Neuronal stem cell (in vitro differentiated cells): ENCODE measurements at regions not wholly inside any gene's neighbourhood (a gene's known extent, or its start where the extent isn't known, plus 50 kb on each side); places are given as distances from the start of the nearest gene placed in this dataset.

Source experiments
- DNase-seq: peaks from one replicate; pipeline ENCODE4 v3.0.0-alpha.2; 2013; ENCODE audit warnings: low spot score
- H2AFZ ChIP-seq: one replicate; pipeline ENCODE4 v1.6.1; 2013; ENCODE audit warnings: mild to moderate bottlenecking, low read length, inconsistent platforms
- H2AK5ac ChIP-seq: 2 replicates; pipeline ENCODE4 v1.6.1; 2013; ENCODE audit warnings: low read depth, mild to moderate bottlenecking, inconsistent platforms, low read length, moderate library complexity, mixed read lengths
- H2BK120ac ChIP-seq: 2 replicates; pipeline ENCODE4 v1.6.1; 2013; ENCODE audit warnings: low read depth, mild to moderate bottlenecking, inconsistent platforms, low read length, moderate library complexity, mixed read lengths
- H2BK12ac ChIP-seq: one replicate; pipeline ENCODE4 v1.6.1; 2013; ENCODE audit warnings: low read length, inconsistent platforms
- H2BK15ac ChIP-seq: 2 replicates; pipeline ENCODE4 v1.6.1; 2013; ENCODE audit warnings: mild to moderate bottlenecking, low read length, inconsistent platforms, mixed read lengths
- H2BK5ac ChIP-seq: one replicate; pipeline ENCODE4 v1.6.1; 2013; ENCODE audit warnings: inconsistent platforms, mild to moderate bottlenecking, low read length, moderate library complexity
- H3K14ac ChIP-seq: one replicate; pipeline ENCODE4 v1.6.1; 2013; ENCODE audit warnings: low read length, inconsistent platforms
- H3K18ac ChIP-seq: 2 replicates; pipeline ENCODE4 v1.6.1; 2013; ENCODE audit warnings: low read length, inconsistent platforms
- H3K23ac ChIP-seq: 2 replicates; pipeline ENCODE4 v1.6.1; 2013; ENCODE audit warnings: low read depth, mild to moderate bottlenecking, mixed read lengths, low read length, inconsistent platforms; ENCODE audit not compliant: poor library complexity
- H3K27ac ChIP-seq: replicated peaks from 3 replicates; pipeline ENCODE4 v1.5.1; 2013; ENCODE audit warnings: low read length, inconsistent platforms
- H3K27me3 ChIP-seq, 3 experiments: 2 replicates each; pipeline ENCODE4 v1.6.1; 2013; ENCODE audit warnings: low read length in 3 of 3, mild to moderate bottlenecking in 2 of 3, inconsistent platforms in 1 of 3, low read depth in 1 of 3, mixed read lengths in 1 of 3, moderate library complexity in 1 of 3; ENCODE audit not compliant: control insufficient read depth in 3 of 3, insufficient read depth in 3 of 3
- H3K36me3 ChIP-seq, 2 donors: replicated peaks in 1 of 2; 2 replicates each; pipeline ENCODE4 v1.6.1; 2013; ENCODE audit warnings: low read length in 2 of 2; ENCODE audit not compliant: control insufficient read depth in 2 of 2, insufficient read depth in 2 of 2
- H3K4ac ChIP-seq: 2 replicates; pipeline ENCODE4 v1.6.1; 2013; ENCODE audit warnings: inconsistent platforms, mild to moderate bottlenecking, low read length, moderate library complexity
- H3K4me1 ChIP-seq, 2 donors: 1 replicate in 1 of 2; 2 replicates in 1 of 2; pipeline ENCODE4 v1.6.1; 2013; ENCODE audit warnings: low read length in 2 of 2, low read depth in 1 of 2; ENCODE audit not compliant: control insufficient read depth in 2 of 2, insufficient read depth in 1 of 2
- H3K4me2 ChIP-seq: one replicate; pipeline ENCODE4 v1.6.1; 2013; ENCODE audit warnings: mild to moderate bottlenecking, low read length, inconsistent platforms; ENCODE audit not compliant: insufficient read depth, poor library complexity, severe bottlenecking
- H3K4me3 ChIP-seq, 2 donors: 2 replicates each; pipeline ENCODE4 v1.5.1; 2013; ENCODE audit warnings: low read length in 2 of 2, mild to moderate bottlenecking in 2 of 2, inconsistent platforms in 1 of 2, moderate library complexity in 1 of 2
- H3K79me1 ChIP-seq: one replicate; pipeline ENCODE4 v1.6.1; 2013; ENCODE audit warnings: low read depth, mild to moderate bottlenecking, inconsistent platforms, low read length, moderate library complexity
- H3K9ac ChIP-seq: one replicate; pipeline ENCODE4 v1.6.1; 2013; ENCODE audit warnings: mild to moderate bottlenecking, low read depth, low read length, inconsistent platforms; ENCODE audit not compliant: poor library complexity
- H3K9me3 ChIP-seq, 2 donors: replicated peaks in 1 of 2; 2 replicates each; pipeline versions ENCODE3 to v1.6.1; 2013; ENCODE audit warnings: low read length in 2 of 2, mild to moderate bottlenecking in 2 of 2, inconsistent platforms in 1 of 2, low read depth in 1 of 2, mixed read lengths in 1 of 2, moderate library complexity in 1 of 2; ENCODE audit not compliant: control insufficient read depth in 2 of 2, insufficient read depth in 1 of 2
- H4K8ac ChIP-seq: one replicate; pipeline ENCODE4 v1.6.1; 2013; ENCODE audit warnings: low read depth, mild to moderate bottlenecking, inconsistent platforms, low read length, moderate library complexity
- H4K91ac ChIP-seq: one replicate; pipeline ENCODE4 v1.6.1; 2013; ENCODE audit warnings: low read length, low read depth, mild to moderate bottlenecking, inconsistent platforms; ENCODE audit not compliant: poor library complexity
- WGBS, 2 donors: extraction: QIAGEN DNeasy Blood & Tissue Kit; methylation state at CpG; one replicate each; pipeline ENCODE4 v1.1.7; 2013; ENCODE audit warnings: missing lambda C conversion rate in 2 of 2, mixed read lengths in 1 of 2; ENCODE audit not compliant: insufficient read length in 2 of 2, insufficient replicate concordance in 1 of 2; ENCODE audit errors: extremely low coverage in 2 of 2; 5-methylcytosine and 5-hydroxymethylcytosine counted together

GRCh38 chr11:39220501-39221230, 2238.8 kb downstream of the LRRC4C start:
- Histone ChIP-seq H3K18ac (no peak overlapping the region), H3K4me2 (no peak overlapping the region), H3K79me1 (no peaks in the 10 kb centered on the region), H3K27ac (no peak overlapping the region), H2BK120ac (no peak overlapping the region), H3K4me1 (no peaks in the 10 kb centered on the region), H3K4me3 (no peak overlapping the region), H2BK5ac (no peak overlapping the region), H2BK15ac (no peak overlapping the region), H2AFZ (no peak overlapping the region), H3K23ac (no peak overlapping the region), H3K9ac (no peak overlapping the region), H2AK5ac (no peak overlapping the region), H3K4ac (no peak overlapping the region), H3K36me3 (no peaks in the 10 kb centered on the region), H4K8ac (no peak overlapping the region), H2BK12ac (no peak overlapping the region), H4K91ac (no peak overlapping the region), H3K14ac (no peak overlapping the region), H3K27me3 (no peaks in the 10 kb centered on the region), H3K9me3 (no peaks in the 10 kb centered on the region)
- no CpG with 5 or more reads among the region's 3 CpGs for whole genome bisulfite sequencing, 2 donors
- no peak for DNase-seq

GRCh38 chr11:39220069-39220468, 2239.4 kb downstream of the LRRC4C start:
- Histone ChIP-seq H3K4me3 (no peak overlapping the region), H2BK5ac (no peak overlapping the region), H2BK15ac (no peak overlapping the region), H3K9me3 (no peaks in the 10 kb centered on the region), H2AK5ac (no peak overlapping the region), H3K4me1 (no peaks in the 10 kb centered on the region), H3K9ac (no peak overlapping the region), H3K4ac (no peak overlapping the region), H3K27ac (no peak overlapping the region), H3K27me3 (no peaks in the 10 kb centered on the region), H4K91ac (no peak overlapping the region), H3K79me1 (no peaks in the 10 kb centered on the region), H2BK12ac (no peak overlapping the region), H2BK120ac (no peak overlapping the region), H3K18ac (no peak overlapping the region), H3K4me2 (no peak overlapping the region), H2AFZ (no peak overlapping the region), H3K23ac (no peak overlapping the region), H4K8ac (no peak overlapping the region), H3K36me3 (no peaks in the 10 kb centered on the region), H3K14ac (no peak overlapping the region)
- DNase-seq: no peak
- WGBS, 2 donors: no CpG with 5 or more reads among the region's 1 CpG

- no peak overlapping the region for H2BK5ac ChIP-seq
- no peaks in the 10 kb centered on the region for H3K79me1 ChIP-seq
- no peak overlapping the region for H3K4me2 ChIP-seq
- no peaks in the 10 kb centered on the region for H3K27me3 ChIP-seq
- H2BK120ac ChIP-seq: no peak overlapping the region
- H2AK5ac ChIP-seq: no peak overlapping the region
- H2BK12ac ChIP-seq: no peak overlapping the region
- H3K27ac ChIP-seq: no peak overlapping the region
- H2BK15ac ChIP-seq: no peak overlapping the region
- H3K36me3 ChIP-seq: no peaks in the 10 kb centered on the region
- no peak overlapping the region for H4K91ac ChIP-seq
- DNase-seq: no peak
- no peak overlapping the region for H3K4ac ChIP-seq
- no peak overlapping the region for H2AFZ ChIP-seq
- H4K8ac ChIP-seq: no peak overlapping the region
- no peaks in the 10 kb centered on the region for H3K9me3 ChIP-seq
- no peak overlapping the region for H3K4me3 ChIP-seq
- H3K9ac ChIP-seq: no peak overlapping the region
- H3K23ac ChIP-seq: no peak overlapping the region
- H3K18ac ChIP-seq: no peak overlapping the region
- no peak overlapping the region for H3K14ac ChIP-seq
- H3K4me1 ChIP-seq: no peaks in the 10 kb centered on the region
- no CpG with 5 or more reads among the region's 2 CpGs for WGBS, 2 donors
Observed at GRCh38 chr11:39209981-39210380, 2249.5 kb downstream of the LRRC4C start.

DNA sequence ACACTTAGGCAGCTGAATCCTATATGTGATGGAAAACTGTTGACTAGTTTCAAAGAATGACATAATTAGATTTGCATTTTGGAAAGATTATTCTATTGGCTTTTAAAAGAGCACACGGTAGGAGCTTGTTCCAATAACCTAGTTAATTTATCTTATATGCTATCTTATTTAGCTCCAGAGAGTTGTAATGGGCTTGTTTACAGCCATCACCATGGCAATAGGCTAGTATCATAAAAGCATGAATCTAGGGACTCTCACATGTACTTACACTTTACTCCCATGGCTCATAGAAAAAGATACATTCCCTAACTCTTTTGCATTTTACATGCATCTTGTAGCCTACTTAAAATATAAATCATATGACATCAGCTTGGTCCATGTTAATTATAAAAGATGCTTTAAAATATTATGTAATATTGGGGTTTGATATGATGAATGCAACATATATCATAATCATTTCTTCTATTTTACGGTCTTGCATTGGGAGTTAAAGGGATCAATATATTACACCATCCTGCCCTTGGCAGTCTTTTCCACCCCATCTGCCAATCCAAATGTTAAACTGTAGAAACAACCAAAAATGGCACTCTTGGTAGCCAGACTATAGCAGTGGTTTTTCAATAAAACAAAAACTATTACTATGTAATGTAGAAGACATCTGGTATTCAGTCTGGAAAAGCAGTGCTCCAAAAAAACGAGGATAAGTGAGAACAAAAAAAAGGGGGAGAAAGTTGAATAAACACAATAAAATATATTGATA, 2254.0 kb downstream of the LRRC4C start:
- Histone ChIP-seq H3K9me3 (no peaks in the 10 kb centered on the region), H4K8ac (no peak overlapping the region), H2BK12ac (no peak overlapping the region), H2AK5ac (no peak overlapping the region), H3K27me3 (no peaks in the 10 kb centered on the region), H4K91ac (no peak overlapping the region), H2BK15ac (no peak overlapping the region), H3K36me3 (no peaks in the 10 kb centered on the region), H3K4me2 (no peak overlapping the region), H3K23ac (no peak overlapping the region), H3K4me1 (no peaks in the 10 kb centered on the region), H2BK5ac (no peak overlapping the region), H3K9ac (no peak overlapping the region), H3K27ac (no peak overlapping the region), H3K4me3 (no peak overlapping the region), H3K79me1 (no peaks in the 10 kb centered on the region), H2BK120ac (no peak overlapping the region), H3K4ac (no peak overlapping the region), H2AFZ (no peak overlapping the region), H3K18ac (no peak overlapping the region), H3K14ac (no peak overlapping the region)
- WGBS, 2 donors: no CpG with 5 or more reads among the region's 3 CpGs
- no peak for DNase-seq
